A549 (cell line): ENCODE measurements at regions not wholly inside any gene's neighbourhood (a gene's known extent, or its start where the extent isn't known, plus 50 kb on each side); places are given as distances from the start of the nearest gene placed in this dataset.
A peak's percentile ranks its signal among the peaks of the same experiment; 100 is the strongest.

Experiments used
- ATAC-seq, 2 experiments: fragments of 200-7000 bp in 1 of 2; fragments of >200 bp in 1 of 2; cut with Nextera tagmentation in 1 of 2; cut with Tn5 transposase in 1 of 2; 3 replicates each; pipeline versions ENCODE4 v1.8.0 to v1.9.1; 2018 to 2020; ENCODE audit warnings: mild to moderate bottlenecking in 1 of 2, moderate library complexity in 1 of 2
- CTCF ChIA-PET: fragments of 300-600 bp; sonication (Branson Sonifier 250); formaldehyde crosslinking; extraction: SDS; loops from one replicate; lab custom pipeline; 2021; ENCODE audit warnings: antibody characterized with exemption, inconsistent platforms; lab: Yijun Ruan, JAX
- POLR2A ChIA-PET: fragments of 350-600 bp; formaldehyde crosslinking; extraction: SDS; loops from one replicate; lab custom pipeline; 2021; ENCODE audit warnings: antibody characterized with exemption, inconsistent platforms; lab: Yijun Ruan, JAX
- DNase-seq, 2 experiments: peaks; one replicate each; pipeline versions ENCODE4 v3.0.0 to v3.0.0-alpha.2; 2011 to 2016; ENCODE audit warnings: low read depth in 1 of 2, low spot score in 1 of 2
- FAIRE-seq: peaks from 2 replicates; lab custom pipeline; 2011; peaks lifted over from hg19 to GRCh38; lab: Jason Lieb, UNC
- H3K27ac ChIP-seq, 2 experiments: fragments of >200 bp; sonication (Bioruptor Twin); formaldehyde crosslinking; 3 replicates each; pipeline ENCODE4 v1.5.1; 2016 to 2017
- H3K4me1 ChIP-seq: fragments of >200 bp; sonication (Bioruptor Twin); formaldehyde crosslinking; 3 replicates; pipeline ENCODE4 v1.6.1; 2016
- H3K4me2 ChIP-seq: fragments of >200 bp; sonication (Bioruptor Twin); formaldehyde crosslinking; 3 replicates; pipeline ENCODE4 v1.6.1; 2016
- H3K4me3 ChIP-seq: fragments of >200 bp; sonication (Bioruptor Twin); formaldehyde crosslinking; 3 replicates; pipeline ENCODE4 v1.5.1; 2016
- H3K9me3 ChIP-seq: fragments of >200 bp; sonication (Bioruptor Twin); formaldehyde crosslinking; 3 replicates; pipeline ENCODE4 v1.6.1; 2016
- ATOH8 ChIP-seq: fragments of 250-450 bp; sonication (Bioruptor Pico); IDR thresholded peaks from 2 replicates; pipeline ENCODE4 v1.5.0; 2020; ENCODE audit warnings: low read depth, mild to moderate bottlenecking, moderate library complexity
- CBX8 ChIP-seq: fragments of 200-600 bp; sonication (generic); IDR thresholded peaks from 2 replicates; pipeline ENCODE4 v1.6.1; 2016
- CTCF ChIP-seq: fragments of >200 bp; sonication (Bioruptor Twin); formaldehyde crosslinking; IDR thresholded peaks from 3 replicates; pipeline ENCODE4 v1.5.1; 2016
- EHF ChIP-seq: fragments of 250-450 bp; sonication (Bioruptor Pico); IDR thresholded peaks from 2 replicates; pipeline ENCODE4 v1.5.0; 2020; ENCODE audit warnings: mild to moderate bottlenecking
- ELK1 ChIP-seq: fragments of 150-350 bp; IDR thresholded peaks from 2 replicates; pipeline ENCODE4 v1.6.1; 2014; ENCODE audit warnings: low read depth, mild to moderate bottlenecking, low read length
- FOSL2 ChIP-seq, 2 experiments: fragments of 450-650 bp in 1 of 2; fragments of >200 bp in 1 of 2; sonication (Bioruptor Twin) in 1 of 2; formaldehyde crosslinking; IDR thresholded peaks; 2 replicates each; pipeline versions ENCODE4 v1.5.0 to v1.6.1; 2016 to 2020; ENCODE audit warnings: mild to moderate bottlenecking in 1 of 2, moderate library complexity in 1 of 2
- FOXS1 ChIP-seq: fragments of 250-450 bp; sonication (Bioruptor Pico); IDR thresholded peaks from 2 replicates; pipeline ENCODE4 v1.5.0; 2020; ENCODE audit warnings: mild to moderate bottlenecking, moderate library complexity
- GATA3 ChIP-seq: IDR thresholded peaks from 2 replicates; pipeline ENCODE4 v1.6.1; 2012; ENCODE audit warnings: borderline replicate concordance
- HOXB13 ChIP-seq: fragments of 250-450 bp; sonication (Bioruptor Pico); IDR thresholded peaks from 2 replicates; pipeline ENCODE4 v1.5.0; 2020; ENCODE audit warnings: low read depth, mild to moderate bottlenecking, moderate library complexity
- KDM5A ChIP-seq: fragments of 200-600 bp; sonication (generic); IDR thresholded peaks from 2 replicates; pipeline ENCODE4 v1.6.1; 2016; ENCODE audit warnings: antibody characterized with exemption, mild to moderate bottlenecking
- NPAS2 ChIP-seq: fragments of 250-450 bp; sonication (Bioruptor Pico); IDR thresholded peaks from 2 replicates; pipeline ENCODE4 v1.8.0; 2022; ENCODE audit warnings: mild to moderate bottlenecking, moderate library complexity, borderline replicate concordance
- NR3C1 ChIP-seq: fragments of >200 bp; sonication (Bioruptor Twin); formaldehyde crosslinking; IDR thresholded peaks from 3 replicates; pipeline ENCODE4 v1.6.1; 2017
- PBX3 ChIP-seq: IDR thresholded peaks from 2 replicates; pipeline ENCODE4 v1.6.1; 2012
- PHF8 ChIP-seq: fragments of 200-600 bp; sonication (generic); IDR thresholded peaks from 2 replicates; pipeline ENCODE4 v1.6.1; 2016; ENCODE audit warnings: low read depth, mild to moderate bottlenecking, antibody characterized with exemption, moderate library complexity, borderline replicate concordance
- RAD21 ChIP-seq, 2 experiments: fragments of >200 bp in 1 of 2; sonication (Bioruptor Twin) in 1 of 2; formaldehyde crosslinking in 1 of 2; IDR thresholded peaks in 1 of 2; conservative IDR thresholded peaks in 1 of 2; 2 replicates in 1 of 2; 3 replicates in 1 of 2; pipeline ENCODE4 v1.6.1; 2012 to 2018; ENCODE audit warnings: inconsistent platforms in 1 of 2
- RARB ChIP-seq: fragments of 250-450 bp; sonication (Bioruptor Pico); IDR thresholded peaks from 2 replicates; pipeline ENCODE4 v1.8.0; 2021; ENCODE audit warnings: mild to moderate bottlenecking, moderate library complexity
- REST ChIP-seq: fragments of 200-600 bp; sonication (generic); IDR thresholded peaks from 2 replicates; pipeline ENCODE4 v1.6.1; 2016; ENCODE audit warnings: antibody characterized with exemption, mild to moderate bottlenecking, moderate library complexity
- SMC3 ChIP-seq: fragments of >200 bp; sonication (Bioruptor Twin); formaldehyde crosslinking; IDR thresholded peaks from 3 replicates; pipeline ENCODE4 v1.6.1; 2018; ENCODE audit warnings: inconsistent platforms
- TFCP2L1 ChIP-seq: fragments of 250-450 bp; sonication (Bioruptor Pico); IDR thresholded peaks from 2 replicates; pipeline ENCODE4 v1.5.0; 2021; ENCODE audit warnings: mild to moderate bottlenecking
- WGBS: methylation state at CpG from one replicate; pipeline ENCODE4 v1.1.6; 2017; ENCODE audit errors: missing lambda C conversion rate; 5-methylcytosine and 5-hydroxymethylcytosine counted together

- TF ChIP-seq FOXS1 (CRISPR knock-in tag): no peak
- no peak for TF ChIP-seq NPAS2 (CRISPR knock-in tag)
- no peak for TF ChIP-seq GATA3
- no peak for TF ChIP-seq KDM5A
- no peak for TF ChIP-seq ATOH8 (CRISPR knock-in tag)
- no peak for TF ChIP-seq SMC3
- TF ChIP-seq REST: no peak
- no peak for TF ChIP-seq FOSL2 (IDR thresholded peaks at IDR 0.05)
- no peak for TF ChIP-seq FOSL2 (CRISPR knock-in tag; IDR thresholded peaks at IDR 0.05)
- no peak for TF ChIP-seq ELK1
- no peak for TF ChIP-seq TFCP2L1 (CRISPR knock-in tag)
- TF ChIP-seq RARB (CRISPR knock-in tag): no peak
- WGBS: 48% methylated on average over 1 of the region's 1 CpG
- Histone ChIP-seq H3K4me3 (no peak overlapping the region), H3K27ac (no peak overlapping the region), H3K9me3 (no peaks in the 10 kb centered on the region), H3K4me2 (no peak overlapping the region), H3K4me1 (no peaks in the 10 kb centered on the region)
- ChIA-PET POLR2A (no interaction called here), CTCF (no interaction called here)
- DNase-seq: no peak
- no peak for FAIRE-seq
- no peak for ATAC-seq
These were observed 833.9 kb downstream of the FSTL5 start for GRCh38 chr4:161329852-161330251.

GRCh38 chr4:161321706-161322105 lies 842.1 kb downstream of the FSTL5 start:
- ATAC-seq (no peak), DNase-seq (no peak), FAIRE-seq (no peak)
- ChIA-PET CTCF (no interaction called here), POLR2A (no interaction called here)
- H3K27ac ChIP-seq: no peak overlapping the region
- H3K4me3 ChIP-seq: no peak overlapping the region
- no peak overlapping the region for H3K4me2 ChIP-seq
- WGBS: 43% methylated on average over 1 of the region's 1 CpG
- no peaks in the 10 kb centered on the region for H3K9me3 ChIP-seq
- H3K4me1 ChIP-seq: no peaks in the 10 kb centered on the region
- TF ChIP-seq PBX3: no peak
- no peak for TF ChIP-seq HOXB13 (CRISPR knock-in tag)
- no peak for TF ChIP-seq EHF

GRCh38 chr4:161320377-161320776 lies 843.4 kb downstream of the FSTL5 start:
- DNase-seq (peak; percentile 2 to 54), ATAC-seq (peak; percentile 73 to 80; a peak in 5 of 6 replicates), FAIRE-seq (no peak)
- WGBS: 8% methylated on average over 4 of the region's 4 CpGs
- ChIA-PET CTCF (interaction anchor here (0.8 kb wide), 1 partner anchor 63 kb away, joined by 3 read pairs; no protein-coding TSS in a partner anchor), POLR2A (no interaction called here)
- Histone ChIP-seq H3K4me2 (no peak overlapping the region), H3K9me3 (no peaks in the 10 kb centered on the region), H3K27ac (no peak overlapping the region), H3K4me1 (no peaks in the 10 kb centered on the region), H3K4me3 (no peak overlapping the region)
- peak; percentile 36 to 39; a peak in 4 of 5 replicates for TF ChIP-seq RAD21 (conservative IDR thresholded peaks at IDR 0.05 in 1 of 2, IDR thresholded peaks at IDR 0.05 in 1 of 2)
- no peak for TF ChIP-seq NR3C1
- peak; percentile 65 for TF ChIP-seq SMC3
- TF ChIP-seq PHF8: no peak
- no peak for TF ChIP-seq CBX8
- peak; percentile 48 for TF ChIP-seq CTCF
